HG02678 (cell line): ENCODE measurements at regions not wholly inside any gene's neighbourhood (a gene's known extent, or its start where the extent isn't known, plus 50 kb on each side); places are given as distances from the start of the nearest gene placed in this dataset.

Experiments
- ATAC-seq: cut with Tn5 transposase; IDR thresholded peaks from one replicate; pipeline ENCODE4 v1.9.1; 2021; ENCODE audit warnings: mild to moderate bottlenecking, moderate library complexity; ENCODE audit not compliant: unreplicated experiment

- no peak for ATAC-seq
Observed at GRCh38 chr4:183763990-183764754, 105.1 kb downstream of the TRAPPC11 start.

GRCh38 chr4:183765251-183765911, 106.3 kb downstream of the TRAPPC11 start:
- ATAC-seq = no peak

GRCh38 chr4:183766140-183766539, 107.0 kb downstream of the TRAPPC11 start:
- ATAC-seq = no peak

DNA sequence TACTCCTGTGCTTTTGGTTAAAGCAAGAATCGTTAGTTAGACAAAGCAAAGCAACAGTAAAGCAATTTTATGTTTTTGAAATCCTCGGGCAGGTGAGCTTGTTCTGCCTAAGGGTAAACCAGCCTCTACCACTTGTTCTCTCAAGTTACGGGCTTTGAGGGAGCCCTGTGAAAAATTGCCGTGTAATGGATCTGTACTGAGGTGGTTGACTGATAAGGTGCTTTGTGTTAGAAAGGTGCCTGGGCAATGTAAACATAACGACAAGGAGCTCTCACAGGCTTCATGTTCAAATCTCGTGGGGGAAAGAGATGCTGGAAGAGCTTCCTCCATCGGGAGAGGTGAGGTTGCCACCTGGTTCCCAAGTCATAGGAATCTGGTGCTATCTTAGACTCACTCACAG, 111.8 kb downstream of the TRAPPC11 start:
- no peak for ATAC-seq

GRCh38 chr4:183772361-183772760, 113.3 kb downstream of the TRAPPC11 start:
- no peak for ATAC-seq

DNA sequence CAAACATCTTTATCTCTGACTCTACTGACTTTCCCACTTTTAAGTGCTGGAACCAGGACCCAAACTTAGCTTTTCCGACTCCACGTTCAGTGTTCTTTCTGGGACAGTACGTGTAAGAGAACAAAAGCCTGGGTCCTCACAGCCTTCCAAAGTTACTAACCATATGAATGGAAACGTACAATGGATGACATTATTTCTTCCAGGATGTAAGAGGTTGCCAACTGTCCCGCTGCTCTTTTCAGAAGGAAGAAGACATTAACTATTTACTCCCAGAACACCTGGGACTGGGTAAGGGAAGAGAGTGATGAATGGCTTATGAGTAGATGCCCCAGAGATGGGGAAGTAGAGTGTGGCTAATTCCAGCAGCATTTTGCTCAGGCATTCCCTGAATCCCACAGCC, 114.7 kb downstream of the TRAPPC11 start:
- no peak for ATAC-seq

- ATAC-seq = no peak
Observed at GRCh38 chr4:183783306-183783705, 121.8 kb upstream of the STOX2 start.

GRCh38 chr4:183783991-183784553, 121.0 kb upstream of the STOX2 start:
- no peak for ATAC-seq

GRCh38 chr4:183788308-183788905, 116.7 kb upstream of the STOX2 start:
- ATAC-seq = no peak

- no peak for ATAC-seq
Observed at GRCh38 chr4:183789657-183790056, 115.5 kb upstream of the STOX2 start.

DNA sequence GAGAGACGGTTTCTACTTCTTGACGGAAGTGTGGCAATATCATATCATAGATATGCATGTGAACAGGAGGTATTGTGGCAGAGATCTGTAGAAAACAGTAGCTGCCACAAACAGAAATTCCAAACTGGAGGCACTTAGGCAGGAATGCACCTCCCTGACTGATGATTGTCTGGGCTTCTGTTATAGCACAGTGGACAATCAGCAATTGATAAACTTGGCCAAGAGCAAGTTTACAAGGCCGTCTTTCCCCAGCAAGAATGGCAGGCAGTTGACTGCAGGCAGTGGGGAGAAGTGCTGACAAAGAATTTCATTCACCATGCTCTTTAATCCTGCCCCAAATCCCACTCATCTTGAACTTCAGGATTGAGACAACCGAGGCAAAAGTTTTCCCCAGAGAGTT, 114.4 kb upstream of the STOX2 start:
- no peak for ATAC-seq

- ATAC-seq = no peak
Observed at GRCh38 chr4:183797011-183797444, 108.1 kb upstream of the STOX2 start.

- no peak for ATAC-seq
Observed at GRCh38 chr4:183797445-183798300, 107.4 kb upstream of the STOX2 start.

DNA sequence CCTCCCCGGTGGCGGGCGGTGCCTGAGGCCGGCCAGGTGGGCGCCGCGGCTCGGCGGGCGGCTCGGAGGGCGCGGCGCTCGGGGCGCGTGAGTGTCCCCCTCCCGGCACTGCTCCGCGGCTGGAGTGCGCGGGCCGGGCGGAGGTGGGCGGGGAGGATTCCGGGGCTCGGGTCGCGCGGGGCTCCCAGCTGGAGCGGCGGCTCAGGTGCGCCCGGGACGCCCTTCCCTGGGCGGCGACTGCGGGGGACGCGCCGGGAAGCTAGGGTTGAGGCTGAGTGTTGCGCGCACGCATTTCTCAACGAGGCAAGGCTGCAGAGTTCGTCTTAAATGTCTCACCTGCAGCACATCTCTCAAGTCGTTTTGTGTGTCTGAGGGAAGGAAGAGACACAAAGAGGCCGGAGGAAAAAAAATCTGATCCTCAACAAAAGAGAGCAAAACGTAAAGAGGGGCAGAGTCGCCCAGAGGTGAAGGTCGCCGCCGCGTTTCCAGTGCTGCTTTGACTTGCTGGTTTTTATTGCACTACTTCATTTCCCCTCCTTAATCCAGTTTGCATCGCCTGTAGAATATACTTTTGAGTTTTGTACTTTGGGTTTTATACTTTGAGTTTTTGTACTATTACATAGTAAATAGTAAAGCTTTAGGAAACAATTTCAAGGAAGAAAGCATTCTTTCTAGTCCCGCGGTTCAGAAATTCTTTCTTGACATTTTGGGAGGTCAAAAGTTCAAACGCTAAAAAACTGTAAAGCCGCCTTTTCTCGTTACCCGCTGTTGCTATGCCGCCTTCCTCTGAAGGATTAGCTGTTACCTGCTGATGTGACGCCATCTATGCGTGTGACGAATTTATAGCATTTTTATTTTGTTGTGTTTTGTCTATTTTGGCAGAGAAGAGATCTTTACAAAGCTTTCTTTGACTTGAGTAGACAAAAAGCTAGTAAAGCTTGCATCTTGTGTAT, 106.5 kb upstream of the STOX2 start:
- ATAC-seq = no peak

DNA sequence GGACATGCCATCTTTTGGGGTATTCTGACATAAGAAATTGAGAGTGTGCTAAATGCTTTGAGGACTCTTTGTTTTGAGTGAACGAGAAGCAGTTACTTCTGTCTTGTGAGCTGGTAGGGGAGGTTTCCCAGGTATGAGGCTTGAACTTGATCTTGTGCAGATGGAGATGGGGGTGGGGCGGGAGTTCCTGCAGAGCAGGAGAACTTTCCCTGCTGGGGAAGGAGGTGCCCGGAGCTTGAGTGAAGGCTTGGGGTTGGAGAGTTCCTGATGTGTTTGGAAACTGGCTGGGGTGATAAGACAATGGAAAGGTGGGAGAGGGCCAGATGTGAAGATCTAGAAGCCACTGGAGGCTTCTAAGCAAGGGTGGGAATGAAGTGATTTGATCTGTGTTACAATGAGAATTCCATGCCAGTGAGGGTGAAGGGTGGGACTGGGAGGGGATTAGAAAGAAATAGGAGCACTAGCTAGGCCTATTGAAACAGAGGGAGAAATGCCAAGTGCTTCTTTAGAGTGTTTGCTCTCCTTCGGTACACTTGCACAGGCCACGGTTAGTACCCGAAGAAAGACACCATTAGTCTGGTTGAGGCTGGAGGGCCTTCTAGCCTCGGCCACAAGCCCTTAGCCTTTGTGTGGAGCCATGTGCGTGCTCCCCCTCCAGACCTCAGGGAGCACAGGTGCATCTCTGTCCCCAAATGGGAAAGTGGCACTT, 103.5 kb upstream of the STOX2 start:
- no peak for ATAC-seq

DNA sequence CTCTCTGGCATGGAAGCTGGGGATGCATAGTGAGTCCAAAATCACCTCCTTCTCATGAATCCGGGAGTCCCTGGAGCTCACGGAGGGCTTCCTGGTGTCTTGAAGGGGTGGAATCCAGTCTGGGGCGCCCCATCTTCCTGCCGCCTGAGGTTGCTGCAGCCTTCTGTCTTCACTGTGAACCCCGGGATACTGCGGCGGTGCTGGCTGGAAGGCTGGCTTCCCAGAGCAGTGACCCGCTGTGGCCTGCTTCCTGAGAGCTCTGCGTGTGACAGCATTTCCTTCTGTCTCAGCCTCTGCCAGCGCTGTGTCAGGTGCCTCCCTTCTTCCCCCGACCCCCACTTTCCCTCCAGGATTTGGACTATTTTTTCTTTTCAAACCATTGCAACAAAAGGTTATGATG, 98.8 kb upstream of the STOX2 start:
- ATAC-seq = no peak

- ATAC-seq = no peak
Observed at GRCh38 chr4:183807420-183808096, 97.5 kb upstream of the STOX2 start.

DNA sequence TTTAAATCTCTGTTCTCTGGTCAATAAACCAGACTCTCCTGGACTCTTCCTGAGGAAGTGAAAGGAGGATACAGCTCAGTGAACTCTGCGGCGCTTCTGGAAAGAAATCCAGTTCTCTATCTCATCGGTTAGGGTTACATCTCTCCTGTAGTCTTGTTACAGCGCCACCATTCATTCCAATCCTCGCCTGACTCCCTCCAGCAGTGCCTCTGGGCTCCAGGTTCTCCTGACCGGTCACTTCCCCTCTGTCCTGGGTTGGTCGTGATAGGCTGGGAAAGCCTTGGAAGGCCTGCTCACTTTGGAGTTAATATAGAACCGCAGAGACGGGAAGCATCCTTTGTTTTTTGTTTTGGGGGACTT, 97.0 kb upstream of the STOX2 start:
- no peak for ATAC-seq

DNA sequence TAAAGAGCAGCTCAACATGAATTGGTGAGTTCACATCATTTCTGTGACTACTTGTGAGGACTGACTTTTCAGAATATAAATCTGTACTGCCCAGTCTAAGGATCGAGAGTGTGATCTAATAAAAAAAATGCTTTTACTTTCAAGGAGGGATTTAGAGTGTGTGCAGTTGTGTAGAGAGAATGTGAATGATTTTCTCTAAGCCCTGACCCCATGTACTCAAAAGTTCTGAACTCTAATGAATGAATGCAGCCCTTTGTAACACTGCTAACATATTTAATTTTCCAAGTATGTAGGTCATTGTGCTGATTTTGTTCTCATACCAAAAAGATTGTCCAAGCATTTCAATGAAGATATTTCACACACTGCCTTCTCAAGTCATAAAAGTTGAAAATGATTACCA, 92.5 kb upstream of the STOX2 start:
- no peak for ATAC-seq
